GM12878 (cell line): ENCODE measurements at regions not wholly inside any gene's neighbourhood (a gene's known extent, or its start where the extent isn't known, plus 50 kb on each side); places are given as distances from the start of the nearest gene placed in this dataset.

Experiments
- ASH2L ChIP-seq: fragments of 300-600, 200-600 bp; sonication (generic); IDR thresholded peaks from 2 replicates; pipeline ENCODE4 v1.6.1; 2017; ENCODE audit warnings: low read depth, mild to moderate bottlenecking, borderline replicate concordance
- BCL11A ChIP-seq: IDR thresholded peaks from 2 replicates; pipeline ENCODE4 v1.6.1; 2011; ENCODE audit warnings: low read depth, low read length
- CEBPB ChIP-seq, 2 experiments: fragments of 150-350 bp in 1 of 2; IDR thresholded peaks; 2 replicates each; pipeline ENCODE4 v1.6.1; 2012 to 2014; ENCODE audit warnings: low read depth in 2 of 2, low read length in 2 of 2, borderline replicate concordance in 1 of 2, inconsistent platforms in 1 of 2
- MAX ChIP-seq: IDR thresholded peaks from 2 replicates; pipeline ENCODE4 v1.6.1; 2012; ENCODE audit warnings: low read depth, low read length, improper control_type of control experiment
- NFIC ChIP-seq: IDR thresholded peaks from 2 replicates; pipeline ENCODE4 v1.6.1; 2012; ENCODE audit warnings: low read depth, mild to moderate bottlenecking, inconsistent platforms, low read length, moderate library complexity
- PML ChIP-seq: IDR thresholded peaks from 2 replicates; pipeline ENCODE4 v1.6.1; 2012; ENCODE audit warnings: low read length, inconsistent platforms
- RELB ChIP-seq: fragments of 450-650 bp; IDR thresholded peaks from 2 replicates; pipeline ENCODE4 v1.6.1; 2017; ENCODE audit warnings: low read depth, mild to moderate bottlenecking, moderate library complexity
- SMAD1 ChIP-seq: fragments of 450-650 bp; IDR thresholded peaks from 2 replicates; pipeline ENCODE4 v1.6.1; 2018; ENCODE audit warnings: mild to moderate bottlenecking, low read depth; ENCODE audit not compliant: partially characterized antibody
- TF ChIP-seq, protein P1 (sequence below), 3 experiments: IDR thresholded peaks in 2 of 3; conservative IDR thresholded peaks in 1 of 3; 2 replicates each; pipeline ENCODE4 v1.5.1; 2011; ENCODE audit warnings: low read depth in 3 of 3, low read length in 3 of 3, mild to moderate bottlenecking in 3 of 3, control low read depth in 2 of 3, moderate library complexity in 2 of 3, inconsistent platforms in 1 of 3, mixed read lengths in 1 of 3; ENCODE audit not compliant: control insufficient read depth in 2 of 3, insufficient read depth in 1 of 3; ENCODE audit errors: extremely low read depth in 1 of 3
- TF ChIP-seq, protein P2 (sequence below): IDR thresholded peaks from 2 replicates; pipeline ENCODE4 v1.6.1; 2011; ENCODE audit warnings: mild to moderate bottlenecking, low read depth, low read length, moderate library complexity; ENCODE audit not compliant: insufficient replicate concordance

DNA sequence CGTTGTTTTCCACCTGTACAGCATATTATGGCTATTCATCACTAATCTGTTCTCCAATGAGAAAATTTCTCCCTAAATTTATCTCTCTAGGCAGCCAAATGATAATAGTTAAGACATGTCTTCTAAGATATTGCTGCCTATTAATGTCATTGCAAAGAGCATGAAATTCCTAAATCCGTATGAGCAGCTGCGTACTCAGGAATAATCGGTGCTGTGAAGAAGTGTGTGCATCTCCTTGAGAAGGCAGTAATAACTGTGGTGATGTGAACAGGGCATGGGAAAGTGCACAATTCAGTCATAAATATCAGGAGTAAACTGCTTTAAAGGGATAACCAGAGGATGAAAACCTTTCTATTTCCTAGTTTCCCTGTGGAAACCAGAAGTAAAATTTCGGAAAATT is 112.2 kb downstream of the SLITRK5 start:
- TF ChIP-seq, protein P1, sequence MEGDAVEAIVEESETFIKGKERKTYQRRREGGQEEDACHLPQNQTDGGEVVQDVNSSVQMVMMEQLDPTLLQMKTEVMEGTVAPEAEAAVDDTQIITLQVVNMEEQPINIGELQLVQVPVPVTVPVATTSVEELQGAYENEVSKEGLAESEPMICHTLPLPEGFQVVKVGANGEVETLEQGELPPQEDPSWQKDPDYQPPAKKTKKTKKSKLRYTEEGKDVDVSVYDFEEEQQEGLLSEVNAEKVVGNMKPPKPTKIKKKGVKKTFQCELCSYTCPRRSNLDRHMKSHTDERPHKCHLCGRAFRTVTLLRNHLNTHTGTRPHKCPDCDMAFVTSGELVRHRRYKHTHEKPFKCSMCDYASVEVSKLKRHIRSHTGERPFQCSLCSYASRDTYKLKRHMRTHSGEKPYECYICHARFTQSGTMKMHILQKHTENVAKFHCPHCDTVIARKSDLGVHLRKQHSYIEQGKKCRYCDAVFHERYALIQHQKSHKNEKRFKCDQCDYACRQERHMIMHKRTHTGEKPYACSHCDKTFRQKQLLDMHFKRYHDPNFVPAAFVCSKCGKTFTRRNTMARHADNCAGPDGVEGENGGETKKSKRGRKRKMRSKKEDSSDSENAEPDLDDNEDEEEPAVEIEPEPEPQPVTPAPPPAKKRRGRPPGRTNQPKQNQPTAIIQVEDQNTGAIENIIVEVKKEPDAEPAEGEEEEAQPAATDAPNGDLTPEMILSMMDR (IDR thresholded peaks at IDR 0.05 in 2 of 3, conservative IDR thresholded peaks at IDR 0.05 in 1 of 3; ENCODE audit: control insufficient read depth in 2 of 3, extremely low read depth in 1 of 3, insufficient read depth in 1 of 3, low read depth in 3 of 3, low read length in 3 of 3), result no peak
- no peak for TF ChIP-seq ASH2L
- TF ChIP-seq RELB, result no peak
- no peak for TF ChIP-seq NFIC
- no peak for TF ChIP-seq MAX
- no peak for TF ChIP-seq BCL11A
- TF ChIP-seq PML, result no peak
- TF ChIP-seq, protein P2, sequence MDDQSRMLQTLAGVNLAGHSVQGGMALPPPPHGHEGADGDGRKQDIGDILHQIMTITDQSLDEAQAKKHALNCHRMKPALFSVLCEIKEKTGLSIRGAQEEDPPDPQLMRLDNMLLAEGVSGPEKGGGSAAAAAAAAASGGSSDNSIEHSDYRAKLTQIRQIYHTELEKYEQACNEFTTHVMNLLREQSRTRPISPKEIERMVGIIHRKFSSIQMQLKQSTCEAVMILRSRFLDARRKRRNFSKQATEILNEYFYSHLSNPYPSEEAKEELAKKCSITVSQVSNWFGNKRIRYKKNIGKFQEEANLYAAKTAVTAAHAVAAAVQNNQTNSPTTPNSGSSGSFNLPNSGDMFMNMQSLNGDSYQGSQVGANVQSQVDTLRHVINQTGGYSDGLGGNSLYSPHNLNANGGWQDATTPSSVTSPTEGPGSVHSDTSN, result no peak
- no peak for TF ChIP-seq CEBPB (IDR thresholded peaks at IDR 0.05; ENCODE audit: borderline replicate concordance in 1 of 2, low read depth in 2 of 2, low read length in 2 of 2)
- no peak for TF ChIP-seq SMAD1
